ENCODE measurements at regions not wholly inside any gene's neighbourhood (a gene's known extent, or its start where the extent isn't known, plus 50 kb on each side); places are given as distances from the start of the nearest gene placed in this dataset.

DNA sequence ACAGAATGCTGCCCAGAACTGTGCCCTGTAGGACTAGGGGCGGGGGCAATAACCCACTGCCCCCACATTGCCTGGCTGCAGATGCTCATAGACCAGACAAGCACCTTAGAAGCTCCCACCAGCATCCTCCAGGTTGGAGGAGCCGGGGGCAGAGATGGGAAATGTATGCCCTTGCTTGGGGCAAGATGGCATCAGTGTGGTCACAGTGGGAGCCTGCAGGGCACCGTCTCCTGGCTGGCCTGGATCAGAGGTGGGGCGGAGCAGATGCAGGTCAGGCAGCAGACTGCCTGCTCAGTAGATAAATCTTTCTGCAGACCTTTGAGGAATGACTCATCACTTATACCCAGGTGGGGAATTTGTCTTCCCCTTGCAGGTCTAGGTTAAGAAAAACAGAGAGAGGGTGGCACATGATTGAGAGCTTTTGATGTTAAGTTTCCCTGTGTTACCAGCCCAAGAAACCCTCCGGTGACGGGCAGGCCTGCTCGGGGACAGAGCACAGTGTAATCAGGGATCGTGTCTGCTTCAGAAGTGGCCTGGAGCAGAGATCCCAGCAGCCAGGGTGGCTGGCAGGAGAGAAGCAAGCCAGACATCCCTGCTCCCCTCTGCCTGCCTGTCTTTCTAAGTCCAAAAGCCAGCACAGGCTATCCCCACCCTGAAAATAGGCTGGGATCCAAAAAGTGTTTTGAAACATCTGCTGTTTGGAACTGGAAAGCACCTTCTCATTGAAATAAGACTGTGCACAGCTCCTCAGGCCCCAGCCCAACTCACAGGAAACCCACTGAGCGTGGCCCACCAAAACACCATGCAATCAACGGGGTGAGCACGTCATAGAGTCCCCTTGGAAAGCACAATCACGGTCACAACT is 50.7 kb upstream of the RPL38 start:
- in situ Hi-C loops (cut with HindIII; ENCODE audit: low pct_unique_long_range_greater_than_20kb, low sequenced_read_pairs), result no loop called here
- POLR2A ChIA-PET, result no interaction called here
- Histone ChIP-seq H3K36me3 (ENCODE audit: control insufficient read depth, insufficient read depth, low read length) (no peaks in the 10 kb centered on the region), H3K4me1 (ENCODE audit: control insufficient read depth, insufficient read depth, low read length) (no peaks in the 10 kb centered on the region), H3K9me3 (ENCODE audit: control insufficient read depth, insufficient read depth, low read depth, low read length) (no peaks in the 10 kb centered on the region; the same call in 1 of the 2 replicates), H3K27me3 (ENCODE audit: control insufficient read depth, insufficient read depth, low read length) (no peaks in the 10 kb centered on the region; the same call in 1 of the 2 replicates), H3K27ac (ENCODE audit: low read length) (no peak overlapping the region), H3K4me3 (ENCODE audit: low read depth in 2 of 2, low read length in 2 of 2) (no peak overlapping the region)
- ATAC-seq (no peak), DNase-seq (ENCODE audit: low read depth, low spot score) (no peak)
- TF ChIP-seq, protein P1, sequence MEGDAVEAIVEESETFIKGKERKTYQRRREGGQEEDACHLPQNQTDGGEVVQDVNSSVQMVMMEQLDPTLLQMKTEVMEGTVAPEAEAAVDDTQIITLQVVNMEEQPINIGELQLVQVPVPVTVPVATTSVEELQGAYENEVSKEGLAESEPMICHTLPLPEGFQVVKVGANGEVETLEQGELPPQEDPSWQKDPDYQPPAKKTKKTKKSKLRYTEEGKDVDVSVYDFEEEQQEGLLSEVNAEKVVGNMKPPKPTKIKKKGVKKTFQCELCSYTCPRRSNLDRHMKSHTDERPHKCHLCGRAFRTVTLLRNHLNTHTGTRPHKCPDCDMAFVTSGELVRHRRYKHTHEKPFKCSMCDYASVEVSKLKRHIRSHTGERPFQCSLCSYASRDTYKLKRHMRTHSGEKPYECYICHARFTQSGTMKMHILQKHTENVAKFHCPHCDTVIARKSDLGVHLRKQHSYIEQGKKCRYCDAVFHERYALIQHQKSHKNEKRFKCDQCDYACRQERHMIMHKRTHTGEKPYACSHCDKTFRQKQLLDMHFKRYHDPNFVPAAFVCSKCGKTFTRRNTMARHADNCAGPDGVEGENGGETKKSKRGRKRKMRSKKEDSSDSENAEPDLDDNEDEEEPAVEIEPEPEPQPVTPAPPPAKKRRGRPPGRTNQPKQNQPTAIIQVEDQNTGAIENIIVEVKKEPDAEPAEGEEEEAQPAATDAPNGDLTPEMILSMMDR (IDR thresholded peaks at IDR 0.05), result no peak
- TF ChIP-seq POLR2AphosphoS5 (IDR thresholded peaks at IDR 0.05; ENCODE audit: low read depth, low read length), result no peak
- no peak for TF ChIP-seq SIN3A (IDR thresholded peaks at IDR 0.05; ENCODE audit: borderline replicate concordance, insufficient read depth, low read depth, low read length)
- TF ChIP-seq, protein P2, sequence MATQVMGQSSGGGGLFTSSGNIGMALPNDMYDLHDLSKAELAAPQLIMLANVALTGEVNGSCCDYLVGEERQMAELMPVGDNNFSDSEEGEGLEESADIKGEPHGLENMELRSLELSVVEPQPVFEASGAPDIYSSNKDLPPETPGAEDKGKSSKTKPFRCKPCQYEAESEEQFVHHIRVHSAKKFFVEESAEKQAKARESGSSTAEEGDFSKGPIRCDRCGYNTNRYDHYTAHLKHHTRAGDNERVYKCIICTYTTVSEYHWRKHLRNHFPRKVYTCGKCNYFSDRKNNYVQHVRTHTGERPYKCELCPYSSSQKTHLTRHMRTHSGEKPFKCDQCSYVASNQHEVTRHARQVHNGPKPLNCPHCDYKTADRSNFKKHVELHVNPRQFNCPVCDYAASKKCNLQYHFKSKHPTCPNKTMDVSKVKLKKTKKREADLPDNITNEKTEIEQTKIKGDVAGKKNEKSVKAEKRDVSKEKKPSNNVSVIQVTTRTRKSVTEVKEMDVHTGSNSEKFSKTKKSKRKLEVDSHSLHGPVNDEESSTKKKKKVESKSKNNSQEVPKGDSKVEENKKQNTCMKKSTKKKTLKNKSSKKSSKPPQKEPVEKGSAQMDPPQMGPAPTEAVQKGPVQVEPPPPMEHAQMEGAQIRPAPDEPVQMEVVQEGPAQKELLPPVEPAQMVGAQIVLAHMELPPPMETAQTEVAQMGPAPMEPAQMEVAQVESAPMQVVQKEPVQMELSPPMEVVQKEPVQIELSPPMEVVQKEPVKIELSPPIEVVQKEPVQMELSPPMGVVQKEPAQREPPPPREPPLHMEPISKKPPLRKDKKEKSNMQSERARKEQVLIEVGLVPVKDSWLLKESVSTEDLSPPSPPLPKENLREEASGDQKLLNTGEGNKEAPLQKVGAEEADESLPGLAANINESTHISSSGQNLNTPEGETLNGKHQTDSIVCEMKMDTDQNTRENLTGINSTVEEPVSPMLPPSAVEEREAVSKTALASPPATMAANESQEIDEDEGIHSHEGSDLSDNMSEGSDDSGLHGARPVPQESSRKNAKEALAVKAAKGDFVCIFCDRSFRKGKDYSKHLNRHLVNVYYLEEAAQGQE (IDR thresholded peaks at IDR 0.05; ENCODE audit: insufficient read depth in 1 of 2, low read depth in 2 of 2, low read length in 1 of 2), result no peak
- TF ChIP-seq TCF7L2 (IDR thresholded peaks at IDR 0.05; ENCODE audit: low read depth, low read length), result no peak
- intact Hi-C loops (cut with micrococcal nuclease; ENCODE audit: unreplicated experiment), result no loop called here
- no TSS peak for BruUV-seq (replicated peaks)
- CTCF ChIA-PET, result no interaction called here

DNA sequence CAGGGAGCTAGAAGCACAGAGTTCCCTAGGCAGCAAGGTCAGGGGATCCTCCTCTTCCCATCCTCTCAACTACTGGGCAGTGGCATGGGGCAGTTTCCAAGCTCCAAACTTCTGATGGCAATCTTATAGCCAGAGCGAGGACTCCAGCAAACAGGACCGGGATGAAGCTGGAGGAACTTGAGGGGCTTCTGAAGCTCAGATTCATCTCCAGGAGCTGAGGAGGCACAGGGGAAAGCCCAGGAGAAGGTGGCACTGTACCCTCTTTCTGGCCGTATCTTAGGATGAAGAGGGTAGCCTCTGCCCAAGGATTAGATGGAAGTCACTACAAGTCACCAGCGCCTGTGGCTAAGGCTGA is 50.0 kb upstream of the RPL38 start:
- TF ChIP-seq TCF7L2 (IDR thresholded peaks at IDR 0.05; ENCODE audit: low read depth, low read length), result no peak
- no peak for TF ChIP-seq SIN3A (IDR thresholded peaks at IDR 0.05; ENCODE audit: borderline replicate concordance, insufficient read depth, low read depth, low read length)
- TF ChIP-seq POLR2AphosphoS5 (IDR thresholded peaks at IDR 0.05; ENCODE audit: low read depth, low read length), result no peak
- TF ChIP-seq, protein P1 (IDR thresholded peaks at IDR 0.05), result no peak
- TF ChIP-seq, protein P2 (IDR thresholded peaks at IDR 0.05; ENCODE audit: insufficient read depth in 1 of 2, low read depth in 2 of 2, low read length in 1 of 2), result no peak
- no peak for ATAC-seq
- H3K27ac ChIP-seq (ENCODE audit: low read length), result no peak overlapping the region
- H3K4me3 ChIP-seq (ENCODE audit: low read depth in 2 of 2, low read length in 2 of 2), result no peak overlapping the region
- intact Hi-C loops (cut with micrococcal nuclease; ENCODE audit: unreplicated experiment) (no loop called here), in situ Hi-C loops (cut with HindIII; ENCODE audit: low pct_unique_long_range_greater_than_20kb, low sequenced_read_pairs) (no loop called here)
- no TSS peak for BruUV-seq (replicated peaks)
- H3K9me3 ChIP-seq (ENCODE audit: control insufficient read depth, insufficient read depth, low read depth, low read length), result no peaks in the 10 kb centered on the region; the same call in 1 of the 2 replicates
- no peaks in the 10 kb centered on the region for H3K4me1 ChIP-seq (ENCODE audit: control insufficient read depth, insufficient read depth, low read length)
- no peaks in the 10 kb centered on the region; the same call in 1 of the 2 replicates for H3K27me3 ChIP-seq (ENCODE audit: control insufficient read depth, insufficient read depth, low read length)
- CTCF ChIA-PET, result no interaction called here
- POLR2A ChIA-PET, result no interaction called here
- H3K36me3 ChIP-seq (ENCODE audit: control insufficient read depth, insufficient read depth, low read length), result no peaks in the 10 kb centered on the region
- no peak for DNase-seq (ENCODE audit: low read depth, low spot score)

All from Panc1 (cell line).